ENCODE measurements at regions not wholly inside any gene's neighbourhood (a gene's known extent, or its start where the extent isn't known, plus 50 kb on each side); places are given as distances from the start of the nearest gene placed in this dataset.

- no peak for TF ChIP-seq CHD2 (IDR thresholded peaks at IDR 0.05; ENCODE audit: low read length)
- TF ChIP-seq ATF3 (IDR thresholded peaks at IDR 0.05; ENCODE audit: insufficient read depth, low read depth, low read length) = no peak
Measured at GRCh38 chr2:122022531-122022930, 267.1 kb downstream of the TSN start.
